H4 (cell line): ENCODE measurements at regions not wholly inside any gene's neighbourhood (a gene's known extent, or its start where the extent isn't known, plus 50 kb on each side); places are given as distances from the start of the nearest gene placed in this dataset.
"Not testable (repeated sequence)": the region's sequence is repeated elsewhere in the genome, so short reads cannot be mapped to it uniquely, and the experiment has no call there.

Experiments
- DNase-seq: peaks from one replicate; pipeline ENCODE4 v3.0.0-alpha.2; 2015; ENCODE audit warnings: low spot score

GRCh38 chr6:160804639-160805038 is 102.6 kb downstream of the PLG start:
- no peak for DNase-seq

- DNase-seq = no peak
These were observed 106.2 kb downstream of the PLG start for GRCh38 chr6:160808263-160808662.

- DNase-seq = no peak
These were observed 108.2 kb downstream of the PLG start for GRCh38 chr6:160810238-160810637.

- no peak for DNase-seq
These were observed 110.1 kb downstream of the PLG start for GRCh38 chr6:160812097-160812496.

GRCh38 chr6:160818934-160819333 is 116.9 kb downstream of the PLG start:
- no peak for DNase-seq

GRCh38 chr6:160820661-160821060 is 118.6 kb downstream of the PLG start:
- DNase-seq = not testable (repeated sequence)

GRCh38 chr6:160831739-160832138 is 129.7 kb downstream of the PLG start:
- no peak for DNase-seq

GRCh38 chr6:160832422-160832821 is 130.4 kb downstream of the PLG start:
- DNase-seq = no peak

GRCh38 chr6:160837146-160837545 is 135.1 kb downstream of the PLG start:
- DNase-seq = no peak

GRCh38 chr6:160851031-160851430 is 140.5 kb upstream of the MAP3K4 start:
- DNase-seq = no peak

- DNase-seq = no peak
These were observed 137.6 kb upstream of the MAP3K4 start for GRCh38 chr6:160853946-160854345.

- DNase-seq = no peak
These were observed 132.7 kb upstream of the MAP3K4 start for GRCh38 chr6:160858886-160859285.

- DNase-seq = no peak
These were observed 131.7 kb upstream of the MAP3K4 start for GRCh38 chr6:160859822-160860221.

GRCh38 chr6:160861824-160862223 is 129.7 kb upstream of the MAP3K4 start:
- DNase-seq = no peak

- no peak for DNase-seq
These were observed 127.8 kb upstream of the MAP3K4 start for GRCh38 chr6:160863782-160864181.

- no peak for DNase-seq
These were observed 120.2 kb upstream of the MAP3K4 start for GRCh38 chr6:160871320-160871719.

GRCh38 chr6:160881148-160881808 is 110.3 kb upstream of the MAP3K4 start:
- DNase-seq = no peak

GRCh38 chr6:160882006-160882405 is 109.6 kb upstream of the MAP3K4 start:
- DNase-seq = no peak

- DNase-seq = peak; percentile 7
These were observed 108.7 kb upstream of the MAP3K4 start for GRCh38 chr6:160882791-160883279.

GRCh38 chr6:160883560-160883959 is 108.0 kb upstream of the MAP3K4 start:
- no peak for DNase-seq

GRCh38 chr6:160883999-160884398 is 107.6 kb upstream of the MAP3K4 start:
- DNase-seq = no peak

GRCh38 chr6:160889148-160889547 is 102.4 kb upstream of the MAP3K4 start:
- not testable (repeated sequence) for DNase-seq

GRCh38 chr6:160891690-160892089 is 99.9 kb upstream of the MAP3K4 start:
- DNase-seq = no peak

GRCh38 chr6:160895562-160895961 is 96.0 kb upstream of the MAP3K4 start:
- no peak for DNase-seq
